Suppressor macrophage treated with lipopolysaccharide for 4 hours (primary cell): ENCODE measurements at regions not wholly inside any gene's neighbourhood (a gene's known extent, or its start where the extent isn't known, plus 50 kb on each side); places are given as distances from the start of the nearest gene placed in this dataset.

Experiments used
- DNase-seq: peaks from one replicate; pipeline ENCODE4 v3.0.0-alpha.2; 2020

DNA sequence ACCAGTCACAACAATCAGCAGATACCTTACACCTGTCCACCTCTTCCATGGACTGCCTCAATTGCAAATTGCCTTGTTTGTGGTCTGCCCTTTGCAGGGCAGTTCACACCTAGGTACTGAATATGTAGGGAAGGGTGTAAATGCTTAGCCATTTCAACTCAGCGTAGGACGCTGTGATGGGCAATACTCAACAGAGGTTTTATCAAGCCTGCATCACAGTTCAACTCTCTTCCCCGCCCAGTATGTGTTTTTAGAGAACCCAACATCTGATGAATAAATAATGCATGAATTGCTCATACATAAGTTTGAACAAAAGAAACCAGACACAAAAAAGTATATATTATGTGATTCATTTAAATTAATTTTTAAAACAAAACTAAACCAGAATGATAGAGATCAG lies 124.4 kb downstream of the P2RY1 start:
- no peak for DNase-seq

DNA sequence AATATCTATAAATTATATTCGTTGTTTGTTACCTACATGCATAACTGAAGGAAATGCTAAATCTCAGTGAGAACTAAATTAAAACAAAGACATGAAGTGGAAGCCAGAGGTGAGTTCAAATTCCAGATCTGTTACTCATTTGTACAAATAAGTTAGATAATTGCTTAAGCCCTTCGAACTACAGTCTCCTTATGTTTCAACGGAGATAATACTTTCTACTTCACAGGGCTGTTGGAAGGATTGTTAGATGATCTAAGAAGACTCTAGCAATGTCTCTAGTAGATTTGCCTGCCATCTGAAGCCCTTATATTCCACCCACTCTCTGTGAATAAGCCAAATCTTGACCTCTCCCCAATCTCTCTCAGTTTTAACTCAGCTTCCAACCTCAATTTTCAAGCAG lies 125.8 kb downstream of the P2RY1 start:
- DNase-seq, result no peak

DNA sequence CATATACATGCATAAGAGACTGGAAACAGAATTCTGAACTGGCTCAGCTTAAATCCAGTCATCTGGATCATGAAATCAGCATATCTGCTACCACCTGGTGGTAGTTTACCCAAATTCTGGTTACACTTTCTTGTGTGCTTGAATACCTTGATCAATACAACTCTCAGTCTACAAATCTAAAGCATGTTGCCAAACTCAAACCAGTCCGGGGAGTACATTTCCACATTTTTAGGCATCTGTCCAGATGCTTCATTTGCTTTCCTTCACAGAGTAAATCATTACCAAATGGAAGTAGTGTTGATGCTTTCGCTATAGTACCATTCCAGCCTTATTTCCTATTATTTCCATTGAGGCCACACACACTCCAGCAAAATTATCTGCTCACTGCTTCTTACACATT lies 126.4 kb downstream of the P2RY1 start:
- peak; percentile 16 for DNase-seq

DNA sequence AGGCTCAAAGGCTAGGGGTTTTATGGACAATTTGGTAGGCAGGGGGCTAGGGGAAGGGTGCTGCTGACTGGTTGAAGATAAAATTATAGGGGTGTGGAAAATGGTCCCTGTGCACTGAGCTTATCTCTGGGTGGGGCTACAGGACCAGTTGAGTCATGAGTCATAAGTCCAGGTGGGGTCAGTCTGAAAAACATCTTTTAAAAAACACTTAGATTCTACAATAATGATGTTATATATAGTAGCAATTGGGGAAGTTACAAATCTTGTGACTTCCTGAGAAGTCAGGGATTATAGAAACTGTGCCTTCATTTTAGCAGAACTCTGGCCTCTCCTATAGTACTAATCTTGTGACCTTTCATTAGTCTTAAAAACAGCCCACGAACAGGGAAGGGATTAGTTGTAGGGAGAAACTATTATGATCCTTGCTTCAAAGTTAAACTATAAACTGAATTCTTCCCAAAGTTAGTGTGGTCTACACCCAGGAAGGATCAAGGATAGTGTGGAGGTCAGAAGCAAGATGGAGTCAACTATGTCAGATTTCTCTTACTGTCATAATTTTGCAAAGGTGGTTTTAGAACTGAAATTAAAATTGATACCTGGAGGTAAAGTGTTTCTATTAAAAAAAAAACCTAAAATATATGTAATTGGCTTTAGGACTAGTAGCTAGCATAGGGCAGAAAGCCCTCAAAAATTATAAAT lies 130.1 kb downstream of the P2RY1 start:
- peak; percentile 27 for DNase-seq

DNA sequence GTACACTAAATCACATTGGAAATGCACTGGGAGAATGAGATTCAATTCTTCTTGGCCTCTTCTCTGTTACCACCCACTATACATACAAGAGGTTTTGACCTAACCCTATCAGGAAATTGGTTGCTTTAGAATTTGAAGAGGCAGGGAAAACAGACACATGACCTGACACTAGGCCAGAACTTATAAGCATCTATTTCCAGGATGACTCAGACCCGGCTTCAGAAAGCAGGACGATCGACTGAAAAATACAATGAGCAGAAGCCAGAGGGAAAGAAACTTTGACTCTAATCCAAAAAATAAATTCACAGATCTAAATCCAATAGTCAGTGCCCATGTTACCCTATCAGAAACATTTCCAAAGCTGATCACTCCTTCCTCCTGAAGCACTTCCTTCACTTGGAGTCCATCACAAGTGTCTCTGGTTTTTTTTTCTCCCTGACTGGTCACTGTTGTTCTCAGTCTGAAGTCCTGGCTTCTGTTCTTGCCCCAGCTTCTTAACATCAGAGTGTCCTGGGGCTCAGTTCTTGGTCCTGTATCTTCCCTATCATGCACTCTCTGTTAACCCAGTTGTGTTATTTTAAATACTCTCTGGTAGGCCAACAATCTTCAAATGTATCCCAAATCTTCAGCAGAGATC lies 133.6 kb downstream of the P2RY1 start:
- no peak for DNase-seq

DNA sequence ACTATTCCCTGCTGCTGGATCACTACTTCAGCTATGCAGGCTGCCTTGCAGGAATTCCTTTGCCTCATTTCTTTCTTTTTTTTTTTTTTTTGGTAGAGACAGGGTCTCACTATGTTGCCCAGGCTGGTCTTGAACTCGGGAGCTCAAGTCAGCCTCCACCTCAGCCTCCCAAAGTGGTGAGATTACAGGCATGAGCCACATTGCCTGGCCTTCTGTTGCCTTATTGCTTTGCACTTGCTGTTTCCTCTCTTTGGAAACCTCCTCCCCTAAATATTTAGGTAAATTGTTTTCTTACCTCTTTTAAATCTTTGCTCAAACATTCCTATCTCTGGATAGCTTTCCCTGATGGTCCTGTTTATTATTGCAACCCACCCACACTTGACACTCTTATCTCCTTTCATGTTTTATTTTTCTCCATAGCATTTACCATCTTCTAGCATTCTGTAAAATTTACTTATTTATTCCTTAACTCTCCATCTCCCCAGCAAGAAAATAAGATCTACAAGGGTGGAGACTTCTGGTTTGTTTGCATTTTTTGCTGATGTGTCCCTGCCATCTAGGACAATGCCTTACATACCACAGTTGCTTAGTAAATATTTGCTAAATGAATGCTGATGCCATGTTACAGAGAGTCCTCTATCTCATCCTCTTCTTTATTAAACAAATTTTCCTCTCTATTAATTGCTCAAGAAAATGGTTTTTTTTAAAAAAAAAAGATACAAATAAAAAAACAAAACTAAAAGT lies 134.8 kb downstream of the P2RY1 start:
- no peak for DNase-seq

DNA sequence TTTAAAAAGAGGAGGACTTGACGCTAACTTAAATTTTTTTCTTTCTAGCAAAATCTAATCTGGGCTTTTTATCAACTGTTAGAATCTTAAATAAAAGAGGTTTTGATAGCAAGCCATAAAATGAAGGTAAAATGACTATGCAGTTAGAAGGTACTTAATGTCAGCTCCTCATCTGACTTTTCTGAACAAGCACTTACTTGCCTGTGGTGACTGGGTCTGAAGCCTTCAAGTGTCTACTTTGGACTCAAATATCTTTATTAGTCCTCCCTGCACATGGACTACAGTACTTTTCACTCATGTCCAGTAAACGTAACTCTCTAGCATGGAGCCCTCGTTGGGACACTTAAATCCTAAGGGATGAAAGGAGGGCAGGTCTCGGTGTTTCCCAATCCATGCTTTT lies 135.9 kb downstream of the P2RY1 start:
- DNase-seq, result no peak

DNA sequence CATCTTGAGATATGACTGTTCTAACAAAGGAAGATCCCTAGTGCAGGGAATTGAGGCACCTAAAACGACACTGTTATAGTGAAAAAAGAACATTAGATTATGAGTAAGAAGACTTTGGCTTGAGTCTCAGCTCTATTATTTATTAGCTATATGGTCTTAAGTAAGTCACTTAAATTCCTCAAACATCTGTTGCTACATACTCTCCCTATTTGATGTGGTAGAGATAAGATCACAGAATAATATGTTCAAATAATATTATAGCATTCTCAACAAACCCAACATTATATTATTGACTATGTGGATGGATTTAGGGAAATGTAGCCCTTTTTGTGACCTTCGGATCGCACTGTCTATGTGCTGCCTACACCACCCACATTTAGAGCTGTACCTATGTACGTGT lies 136.9 kb downstream of the P2RY1 start:
- DNase-seq, result no peak

DNA sequence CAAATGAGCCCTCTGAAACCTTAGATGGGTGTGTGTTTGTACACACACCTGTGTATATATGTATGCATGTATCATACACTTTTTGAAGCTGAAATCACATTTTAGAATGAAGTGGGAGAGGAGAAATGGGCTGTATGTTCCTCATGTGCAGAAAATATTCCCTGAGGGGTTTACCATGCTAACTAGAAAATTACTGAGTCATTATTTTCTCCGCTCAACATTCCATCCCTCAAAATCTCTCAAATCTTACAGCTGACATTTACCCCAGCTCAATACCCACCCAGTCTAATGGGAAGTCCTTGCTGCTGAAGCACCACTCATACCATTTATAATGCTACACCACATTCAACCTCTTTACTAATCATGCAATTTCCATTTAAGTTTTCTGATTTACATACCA lies 138.6 kb downstream of the P2RY1 start:
- no peak for DNase-seq

DNA sequence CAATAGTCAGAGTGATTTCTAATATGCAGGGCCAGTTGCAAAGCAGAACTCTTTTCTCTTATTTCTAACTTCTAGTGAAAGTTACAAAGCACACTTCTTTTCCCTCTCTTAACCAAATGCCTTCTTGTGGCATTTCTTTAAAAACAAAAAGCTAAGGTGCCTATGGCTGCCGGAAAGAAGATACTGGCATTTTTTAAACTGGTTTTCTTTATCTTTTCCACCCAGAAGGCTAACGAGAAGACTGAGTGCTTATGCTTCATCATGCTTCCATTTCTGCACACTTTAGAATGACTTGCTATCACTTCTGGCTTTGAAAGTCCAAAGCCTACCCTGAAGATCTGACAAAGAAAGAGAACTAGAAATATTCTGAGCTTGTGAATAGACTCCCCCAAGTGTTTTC lies 141.3 kb downstream of the P2RY1 start:
- no peak for DNase-seq

DNA sequence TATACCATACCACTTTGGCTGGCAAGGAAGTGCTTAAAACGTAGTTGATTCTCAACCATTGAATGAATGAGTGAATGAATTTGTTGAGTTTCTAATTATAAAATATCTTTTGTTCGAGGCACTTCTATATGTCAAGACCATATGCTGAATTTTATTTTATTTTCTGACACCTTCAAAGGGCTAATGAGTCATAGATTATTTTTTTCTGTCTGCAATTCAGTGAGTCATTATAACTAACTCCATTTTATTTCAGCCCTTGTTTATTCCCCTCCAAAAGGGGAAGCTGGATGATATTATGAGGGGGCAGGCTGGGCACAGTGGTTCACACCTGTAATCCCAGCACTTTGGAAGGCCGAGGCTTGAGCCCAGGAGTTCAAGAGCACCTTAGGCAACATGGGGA lies 142.4 kb downstream of the P2RY1 start:
- DNase-seq, result no peak

DNA sequence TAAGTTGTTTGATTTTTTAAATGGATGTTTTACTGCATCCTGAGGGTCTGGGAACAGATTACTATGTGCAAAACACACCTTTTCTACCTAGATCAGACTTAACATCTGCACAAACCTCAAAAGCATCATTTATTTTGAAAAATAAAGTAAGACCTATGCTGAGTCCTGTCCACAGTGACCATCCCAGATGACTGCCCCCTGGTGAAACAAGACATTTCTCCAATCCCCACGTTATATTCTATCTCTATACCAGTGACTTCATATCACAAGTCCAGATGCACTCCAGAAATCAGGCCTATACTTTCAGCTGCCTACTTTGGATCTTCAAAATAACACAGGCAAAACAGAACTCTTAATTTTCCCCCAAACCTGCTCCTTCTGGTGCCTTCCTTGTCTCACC lies 143.2 kb downstream of the P2RY1 start:
- DNase-seq, result no peak

DNA sequence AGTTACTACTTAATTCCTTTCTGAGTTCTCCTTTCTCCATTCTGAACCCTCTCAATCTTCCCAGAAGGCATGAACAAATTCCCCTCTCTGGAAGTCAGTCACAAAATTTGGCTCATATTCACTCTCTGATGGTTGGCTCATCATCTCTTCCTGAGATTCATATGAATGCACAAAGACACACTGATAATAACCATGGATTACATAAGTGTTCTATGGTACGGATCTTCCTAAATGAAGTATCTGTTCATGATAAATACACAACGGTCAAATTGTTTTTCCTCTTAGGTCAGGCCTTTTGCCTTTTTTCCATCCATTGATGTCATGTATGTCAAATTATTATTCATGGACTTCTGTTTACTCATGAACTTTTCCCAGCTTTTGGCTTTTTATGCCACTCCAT lies 162.6 kb downstream of the P2RY1 start:
- no peak for DNase-seq

DNA sequence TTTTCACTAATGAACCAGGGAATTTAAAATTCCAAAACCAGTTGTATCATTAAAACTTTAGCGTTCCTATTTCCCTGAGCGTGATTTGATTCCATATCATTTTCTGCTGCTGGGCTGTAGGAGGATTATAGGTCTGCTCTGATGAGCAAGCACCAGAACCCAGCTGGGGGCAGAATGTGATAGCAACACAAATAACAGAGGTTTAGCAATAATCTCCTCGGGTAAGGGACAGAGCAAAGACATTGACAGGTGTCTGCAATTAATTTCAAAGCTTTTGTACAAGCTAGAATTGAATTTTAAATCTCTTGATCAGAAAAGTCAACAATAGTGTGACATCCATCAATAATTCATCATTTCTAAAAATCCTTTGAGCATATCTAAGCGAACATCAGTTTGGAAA lies 163.4 kb upstream of the RAP2B start:
- DNase-seq, result no peak

DNA sequence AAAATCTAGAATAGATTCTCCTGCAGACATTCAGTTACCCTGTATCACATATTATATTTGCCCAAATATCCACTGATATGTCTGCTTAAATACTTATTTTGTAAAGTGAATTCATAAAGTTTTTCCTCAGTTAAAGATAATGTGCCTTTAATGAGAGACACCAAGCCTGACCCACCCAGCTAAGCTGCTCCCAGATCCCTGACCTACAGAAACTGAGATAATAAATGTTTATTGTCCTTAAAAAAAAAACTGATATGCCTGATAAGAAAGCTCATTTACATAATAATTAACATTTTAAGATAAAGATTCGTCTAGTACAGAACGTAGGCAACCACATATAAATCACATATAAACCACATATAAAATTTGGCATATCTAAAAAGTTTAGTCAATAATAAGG lies 161.7 kb upstream of the RAP2B start:
- DNase-seq, result no peak

DNA sequence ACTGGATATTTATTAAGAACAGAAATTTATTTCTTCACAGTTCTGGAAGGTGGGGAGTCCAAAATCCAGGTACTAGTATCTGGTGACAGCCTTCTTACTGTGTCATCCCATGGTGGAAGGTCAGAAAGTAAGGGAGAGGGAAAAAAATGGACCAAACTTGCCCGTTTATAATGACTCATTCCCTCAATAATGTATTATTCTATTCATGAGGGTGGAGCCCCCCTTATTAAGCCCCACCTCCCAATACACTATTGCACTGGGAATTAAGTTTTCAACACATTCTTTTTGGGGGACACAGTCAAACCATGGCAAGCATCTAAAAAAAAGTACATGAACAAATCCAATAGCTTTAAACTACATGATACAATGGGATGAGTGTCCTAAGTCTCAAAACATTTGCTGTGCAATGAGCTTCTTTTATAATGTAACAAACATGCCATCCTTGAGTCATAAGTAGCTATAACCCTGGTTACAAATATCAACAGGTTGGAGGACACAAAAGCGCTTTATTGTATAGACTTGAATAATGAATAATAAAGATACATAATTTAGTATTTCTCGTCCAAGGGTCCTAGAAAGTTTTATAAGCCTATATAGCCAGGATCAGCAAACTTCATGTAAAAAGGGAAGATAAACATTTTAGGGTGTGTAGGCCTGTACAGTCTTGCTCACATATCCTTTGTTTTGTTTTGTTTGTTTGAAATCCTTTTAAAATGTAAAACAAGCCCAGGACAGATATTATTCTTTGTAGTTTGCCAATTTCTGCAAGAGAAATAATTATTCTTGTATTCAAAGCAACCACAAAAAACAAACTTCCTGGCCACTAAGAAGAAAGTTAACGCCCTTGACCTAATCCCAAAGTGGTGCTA lies 160.6 kb upstream of the RAP2B start:
- DNase-seq, result no peak

DNA sequence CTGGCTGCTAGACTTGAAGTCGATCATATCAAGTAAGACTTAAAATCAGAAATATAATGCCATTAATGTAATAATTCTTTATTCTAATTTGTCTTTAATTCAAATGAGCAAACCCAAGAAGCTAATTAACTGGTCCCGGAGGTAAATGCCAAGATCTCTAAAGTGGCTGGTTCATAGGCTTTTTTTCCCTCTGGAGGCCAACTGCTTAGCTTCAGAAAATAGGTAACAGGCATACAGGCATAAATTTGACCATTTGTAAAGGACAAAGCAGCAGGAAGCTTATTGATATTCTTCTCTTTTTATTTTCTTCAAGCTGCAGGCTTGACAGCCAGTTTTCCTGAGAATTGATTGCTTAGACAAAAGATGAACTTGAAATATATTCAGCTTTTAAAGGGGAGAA lies 158.6 kb upstream of the RAP2B start:
- no peak for DNase-seq

DNA sequence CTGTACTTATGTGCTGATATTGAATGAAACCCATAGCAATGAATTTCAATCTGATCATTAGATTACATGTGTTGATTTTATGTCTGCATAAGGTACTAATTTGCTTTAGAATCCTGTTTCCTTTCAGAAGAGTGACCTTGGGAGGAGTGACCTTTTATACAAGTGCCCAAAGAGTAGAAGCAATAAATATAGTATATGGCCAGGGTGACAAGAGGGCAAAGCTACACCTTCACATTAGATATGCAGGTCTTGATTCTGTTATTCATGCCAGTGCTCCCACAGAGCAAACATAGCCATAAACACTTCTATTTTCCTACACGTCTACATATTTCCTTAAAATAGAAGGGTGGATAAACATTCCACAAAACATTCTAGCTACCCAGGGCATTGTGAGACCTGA lies 158.2 kb upstream of the RAP2B start:
- DNase-seq, result no peak

DNA sequence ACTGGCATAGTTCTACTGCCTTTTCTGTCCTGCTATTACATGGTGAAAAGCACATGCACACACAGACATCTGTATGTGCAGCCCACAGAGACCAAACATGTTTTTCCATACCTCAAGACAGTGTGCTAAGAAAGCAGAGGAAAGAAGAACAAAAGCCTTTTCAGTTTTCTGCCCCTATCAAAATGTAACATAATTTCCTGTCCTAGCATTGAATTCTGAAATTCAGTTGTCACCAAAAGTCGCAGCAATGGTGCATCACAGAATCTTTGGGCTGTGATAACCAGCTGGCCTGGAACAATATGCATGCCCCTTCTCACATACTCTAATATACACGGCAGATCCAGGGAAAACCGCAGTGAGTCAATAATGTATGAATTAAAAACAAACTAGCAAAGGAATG lies 153.8 kb upstream of the RAP2B start:
- DNase-seq, result no peak

DNA sequence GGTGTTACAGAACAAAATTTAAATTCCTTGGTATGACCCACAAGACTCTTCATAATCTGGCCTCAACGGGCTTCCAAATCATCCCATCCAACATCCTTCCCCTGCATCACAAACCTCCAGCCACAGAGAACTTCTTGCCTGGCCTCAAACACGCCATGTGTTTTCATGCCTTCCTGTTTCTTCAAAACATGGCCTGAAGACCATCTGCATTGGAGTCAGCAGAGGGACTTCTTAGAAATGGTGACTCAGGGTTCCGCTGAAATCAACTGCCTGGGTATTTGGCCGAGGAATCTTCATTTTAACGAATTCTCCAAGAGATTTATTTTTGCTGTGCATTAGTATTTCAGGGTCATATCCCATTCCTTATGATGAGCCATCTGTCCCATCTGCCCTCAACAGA lies 138.1 kb upstream of the RAP2B start:
- DNase-seq, result no peak

DNA sequence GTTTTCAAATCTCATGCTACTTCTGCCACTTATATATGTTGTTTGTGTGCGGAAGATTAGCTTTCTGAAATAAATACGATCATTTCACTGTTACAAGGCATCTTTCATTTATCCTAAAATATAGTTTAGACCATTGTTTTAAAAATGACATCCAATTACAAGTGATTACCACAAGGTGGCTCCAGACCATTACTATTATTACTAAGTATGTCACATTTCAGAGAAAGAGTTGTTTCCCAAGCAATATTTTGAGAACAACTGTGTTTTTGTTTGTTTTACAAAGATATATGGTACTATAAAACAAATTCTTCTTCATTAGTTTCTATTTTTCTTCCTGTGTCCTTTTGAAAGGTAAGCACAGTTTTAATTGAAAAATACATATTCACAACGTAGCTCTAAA lies 136.0 kb upstream of the RAP2B start:
- peak; percentile 64 for DNase-seq

DNA sequence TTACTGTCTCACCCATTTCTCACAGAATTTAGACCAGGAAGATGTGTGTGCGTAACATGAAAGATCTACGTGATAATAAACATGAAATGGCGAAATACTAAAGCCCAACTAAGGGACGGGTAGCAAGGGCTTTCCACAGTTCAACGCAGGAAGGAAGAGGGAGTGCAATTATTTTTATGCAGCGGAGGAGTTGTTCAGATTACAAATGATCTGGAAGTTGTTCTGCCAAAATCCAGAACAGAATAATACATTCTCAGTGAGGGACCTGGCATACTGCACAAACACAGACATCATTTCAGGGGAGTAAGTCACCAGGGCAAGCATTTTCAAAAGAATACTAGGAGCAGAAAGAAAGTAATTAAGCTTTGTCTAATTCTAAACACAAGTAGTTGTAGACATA lies 133.6 kb upstream of the RAP2B start:
- peak; percentile 63 for DNase-seq

DNA sequence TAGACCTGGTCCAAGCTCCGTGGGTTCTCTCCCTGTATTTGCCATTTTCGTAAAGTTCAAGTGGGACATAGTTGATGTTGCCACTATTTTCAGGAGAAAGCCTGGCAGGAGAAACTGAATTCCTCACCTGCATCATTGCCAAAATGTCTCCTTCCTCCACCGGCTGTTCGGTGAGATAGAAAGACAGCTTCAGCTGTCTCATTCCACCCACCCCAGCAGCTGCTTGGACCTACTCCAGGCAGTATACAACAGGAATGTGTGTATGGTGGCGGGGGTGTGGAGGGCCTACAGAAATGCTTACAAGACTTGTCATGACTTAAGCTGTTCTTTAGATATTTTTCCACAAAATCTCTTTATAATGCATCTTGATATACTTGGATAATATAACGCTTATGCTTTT lies 132.7 kb upstream of the RAP2B start:
- DNase-seq, result no peak
